ENCODE measurements at regions not wholly inside any gene's neighbourhood (a gene's known extent, or its start where the extent isn't known, plus 50 kb on each side); places are given as distances from the start of the nearest gene placed in this dataset.
"Not testable (repeated sequence)": the region's sequence is repeated elsewhere in the genome, so short reads cannot be mapped to it uniquely, and the experiment has no call there.

DNA sequence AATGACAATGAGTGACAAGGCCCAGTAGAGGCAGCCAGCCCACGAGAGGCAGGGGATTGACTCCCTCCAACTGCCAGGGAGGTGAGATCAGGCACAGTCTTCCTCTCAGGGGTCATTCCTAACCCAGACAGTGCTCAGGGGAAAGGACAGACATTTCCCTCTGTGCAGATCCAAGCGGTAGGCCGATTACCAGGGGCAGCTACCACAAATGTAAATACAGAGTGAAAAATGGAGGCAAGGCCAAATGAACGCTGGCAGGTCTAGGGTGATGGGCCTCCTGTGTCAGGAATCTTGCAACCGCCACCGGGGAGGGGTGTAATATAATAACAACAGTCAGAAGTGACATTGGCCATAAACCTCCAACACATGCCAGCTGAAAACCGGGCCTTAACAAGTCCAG is 881.4 kb downstream of the UQCRFS1 start:
- no peak for DNase-seq

GRCh38 chr19:28330831-28331230 is 882.1 kb downstream of the UQCRFS1 start:
- no peak for DNase-seq

DNA sequence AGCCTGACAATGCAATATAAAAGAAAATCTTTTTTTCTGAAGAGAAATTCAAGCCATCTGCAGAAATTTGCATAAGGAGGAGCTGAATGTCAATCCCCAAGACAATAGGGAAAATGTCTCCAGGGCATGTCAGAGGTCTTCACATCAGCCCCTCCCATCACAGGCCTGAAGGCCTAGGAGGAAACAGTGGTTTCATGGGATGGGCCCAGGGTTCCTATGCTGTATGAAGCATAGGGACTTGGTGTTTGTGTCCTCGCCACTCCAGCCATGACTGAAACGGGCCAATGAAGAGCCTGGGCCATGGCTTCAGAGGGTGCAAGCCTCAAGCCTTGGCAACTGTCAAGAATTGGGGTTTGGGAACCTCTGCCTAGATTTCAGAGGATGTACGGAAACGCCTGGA is 883.5 kb downstream of the UQCRFS1 start:
- no peak for DNase-seq

GRCh38 chr19:28327905-28328304 is 885.0 kb downstream of the UQCRFS1 start:
- DNase-seq: no peak

- DNase-seq: no peak
Measured at GRCh38 chr19:28326746-28327145, 886.2 kb downstream of the UQCRFS1 start.

DNA sequence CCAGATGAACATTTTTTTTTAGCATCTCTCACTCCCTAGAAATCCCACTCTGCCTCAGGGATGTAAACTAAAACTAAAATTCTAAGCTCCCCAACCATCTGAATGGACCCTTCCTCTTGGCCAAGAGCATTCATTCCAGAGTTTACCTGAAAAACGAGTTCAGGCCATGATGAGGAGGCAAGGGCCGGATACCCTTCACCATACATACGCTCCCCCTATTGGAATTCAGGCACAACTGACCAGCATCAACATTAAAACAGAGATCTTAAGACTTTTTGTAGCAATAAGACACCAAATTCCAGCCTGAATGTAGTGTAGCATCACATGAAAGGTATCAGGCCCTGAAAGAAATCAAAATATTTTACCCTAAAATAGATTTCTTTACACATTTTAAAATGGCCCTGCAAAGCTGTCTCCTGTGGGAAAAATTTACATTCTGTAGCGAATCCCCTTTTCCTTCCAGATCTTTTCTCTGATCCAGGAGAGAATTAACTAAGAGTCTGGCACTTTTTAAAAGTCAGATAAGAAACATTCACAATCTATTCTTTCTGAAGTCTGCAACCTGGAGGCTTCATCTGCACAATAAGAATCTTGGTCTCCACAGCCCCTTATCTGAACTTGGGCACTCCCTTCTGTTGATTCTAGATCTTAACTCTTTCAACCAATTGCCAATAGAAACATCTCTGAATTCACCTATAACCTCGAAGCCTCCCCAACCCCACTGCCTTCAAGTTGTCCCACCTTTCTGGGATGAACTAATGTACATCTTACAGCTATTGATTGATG is 888.5 kb downstream of the UQCRFS1 start:
- DNase-seq: no peak

- DNase-seq: no peak
Measured at GRCh38 chr19:28322945-28323344, 890.0 kb downstream of the UQCRFS1 start.

GRCh38 chr19:28322491-28322890 is 890.5 kb downstream of the UQCRFS1 start:
- DNase-seq: no peak

DNA sequence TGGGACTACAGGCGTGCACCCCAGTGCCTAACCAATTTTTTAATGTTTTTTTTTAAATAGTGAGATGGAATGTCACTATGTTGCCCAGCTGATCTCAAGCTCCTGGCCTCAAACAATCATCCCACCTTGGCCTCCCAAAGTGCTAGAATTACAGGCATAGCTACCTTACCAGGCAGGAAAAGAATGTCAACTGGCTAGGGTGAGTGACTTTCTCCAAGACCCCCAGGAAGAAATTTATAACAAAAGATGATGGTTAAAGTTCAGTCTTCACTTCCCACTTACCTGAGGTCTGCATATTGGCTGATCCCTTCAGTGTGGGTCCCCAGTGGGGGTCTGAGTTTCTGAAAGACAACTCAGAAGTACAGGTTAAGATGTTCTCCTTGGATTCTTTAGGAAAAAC is 893.0 kb downstream of the UQCRFS1 start:
- no peak for DNase-seq

- DNase-seq: no peak
Measured at GRCh38 chr19:28319227-28319626, 893.7 kb downstream of the UQCRFS1 start.

- DNase-seq: no peak
Measured at GRCh38 chr19:28318469-28319179, 894.3 kb downstream of the UQCRFS1 start.

GRCh38 chr19:28316464-28316863 is 896.5 kb downstream of the UQCRFS1 start:
- no peak for DNase-seq

DNA sequence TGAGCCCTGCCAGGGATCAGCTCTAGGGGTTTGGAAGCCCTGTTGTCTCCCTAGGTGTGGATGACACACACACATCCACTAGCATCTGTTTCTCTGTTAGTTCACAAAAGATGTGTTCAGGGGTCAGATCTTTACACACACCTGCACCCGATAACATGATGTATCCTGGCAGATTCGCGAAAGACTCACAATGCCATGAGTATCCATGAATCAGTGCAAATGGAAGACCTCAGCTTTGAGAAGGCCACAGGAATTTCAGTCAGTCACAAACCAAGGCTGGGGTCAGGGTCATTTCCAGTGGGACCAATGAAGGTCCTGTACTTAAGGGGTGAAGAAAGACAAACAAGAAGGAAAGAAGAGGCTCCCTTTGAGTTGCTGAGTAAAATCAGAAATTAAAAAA is 898.2 kb downstream of the UQCRFS1 start:
- DNase-seq: no peak

DNA sequence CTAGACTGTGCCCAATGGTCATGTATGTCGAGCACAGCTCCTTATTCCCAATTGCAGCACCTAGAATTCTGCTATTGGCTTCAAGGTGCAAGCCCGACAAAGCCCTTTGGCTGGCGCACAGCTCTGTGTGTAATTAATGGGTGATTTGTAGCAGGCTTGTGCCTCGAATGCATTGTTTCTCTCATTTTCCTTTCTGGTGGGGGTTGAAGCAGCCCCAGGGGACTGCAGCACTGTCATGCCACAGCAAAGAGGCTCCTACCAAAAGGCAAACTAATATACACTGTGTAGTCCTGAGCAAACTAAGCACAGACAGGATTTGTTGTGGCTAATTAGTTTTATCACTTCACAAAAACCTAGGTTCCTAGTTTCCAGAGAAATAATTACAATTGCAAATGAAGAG is 898.7 kb downstream of the UQCRFS1 start:
- no peak for DNase-seq

GRCh38 chr19:28313633-28314032 is 899.3 kb downstream of the UQCRFS1 start:
- DNase-seq: no peak

GRCh38 chr19:28312269-28312668 is 900.7 kb downstream of the UQCRFS1 start:
- no peak for DNase-seq

DNA sequence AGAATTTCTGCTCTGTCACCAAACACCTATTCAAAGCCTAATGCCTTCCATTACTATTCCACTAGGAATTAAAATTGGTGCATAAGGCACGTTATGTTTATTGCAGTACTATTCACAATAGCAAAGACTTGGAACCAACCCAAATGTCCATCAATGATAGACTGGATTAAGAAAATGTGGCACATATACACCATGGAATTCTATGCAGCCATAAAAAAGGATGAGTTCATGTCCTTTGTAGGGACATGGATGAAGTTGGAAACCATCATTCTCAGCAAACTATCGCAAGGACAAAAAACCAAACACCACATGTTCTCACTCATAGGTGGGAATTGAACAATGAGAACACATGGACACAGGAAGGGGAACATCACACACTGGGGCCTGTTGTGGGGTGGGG is 902.1 kb downstream of the UQCRFS1 start:
- not testable (repeated sequence) for DNase-seq

- DNase-seq: no peak
Measured at GRCh38 chr19:28309070-28309469, 903.9 kb downstream of the UQCRFS1 start.

GRCh38 chr19:28307963-28308362 is 905.0 kb downstream of the UQCRFS1 start:
- no peak for DNase-seq

GRCh38 chr19:28307487-28307886 is 905.5 kb downstream of the UQCRFS1 start:
- DNase-seq: no peak

DNA sequence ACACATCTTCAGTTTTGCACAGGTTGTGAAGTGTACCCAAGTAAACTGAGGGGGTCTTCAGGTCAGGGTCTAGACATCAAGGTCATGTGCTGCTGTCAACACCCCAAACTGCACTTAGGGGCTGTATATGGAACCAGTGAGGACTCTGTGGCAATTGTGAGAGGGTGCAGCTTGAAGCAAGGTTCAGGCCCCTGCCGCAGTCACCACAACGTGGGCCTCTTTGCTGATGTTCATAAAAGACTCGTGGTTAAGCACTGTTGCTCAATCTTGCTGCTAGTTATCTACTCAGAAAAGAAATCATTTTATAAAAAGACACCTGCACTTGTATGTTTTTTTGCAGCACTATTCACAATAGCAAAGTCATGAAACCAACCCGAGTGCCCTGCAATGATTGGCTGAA is 907.4 kb downstream of the UQCRFS1 start:
- DNase-seq: no peak

GRCh38 chr19:28303502-28303901 is 909.4 kb downstream of the UQCRFS1 start:
- no peak for DNase-seq

DNA sequence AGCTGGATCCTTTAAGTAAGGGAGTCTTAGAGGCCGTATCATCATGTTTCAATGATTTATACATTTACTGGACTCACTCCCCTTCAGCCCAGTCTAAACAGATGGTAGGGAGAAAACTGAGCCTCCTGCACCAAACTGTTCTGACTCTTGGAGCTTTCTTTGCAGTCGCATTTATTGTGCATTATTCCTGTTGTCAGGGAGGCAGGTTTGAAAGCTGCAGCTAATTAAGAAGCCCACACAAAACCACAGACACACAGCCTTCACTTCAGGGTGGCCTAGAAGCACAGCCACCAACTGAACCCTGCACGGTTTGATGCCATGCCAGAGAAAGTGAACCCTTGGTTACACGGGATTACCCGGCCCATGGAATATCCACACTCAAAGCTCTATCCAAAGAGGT is 911.0 kb downstream of the UQCRFS1 start:
- no peak for DNase-seq

DNA sequence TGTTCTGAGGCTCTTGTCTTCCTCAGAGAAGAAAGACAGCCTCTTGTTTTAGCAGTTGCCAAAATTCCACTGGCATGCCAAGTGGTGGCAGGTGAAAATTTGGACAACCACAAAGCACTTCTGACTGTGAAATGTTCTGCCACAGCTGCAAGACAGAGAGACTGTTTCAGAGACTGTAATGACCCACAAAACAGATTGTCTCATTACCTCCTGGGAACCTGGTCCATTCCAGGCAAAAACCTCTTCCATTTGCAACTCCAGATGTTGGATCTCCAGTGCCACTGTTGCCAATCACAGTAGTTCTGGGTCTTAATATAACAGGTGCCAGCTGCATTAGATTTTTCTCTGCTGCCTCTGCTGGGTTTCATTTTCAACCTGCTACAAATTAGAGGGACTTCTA is 911.5 kb downstream of the UQCRFS1 start:
- no peak for DNase-seq

- DNase-seq: no peak
Measured at GRCh38 chr19:28299649-28300048, 913.3 kb downstream of the UQCRFS1 start.
